ENCODE measurements at regions not wholly inside any gene's neighbourhood (a gene's known extent, or its start where the extent isn't known, plus 50 kb on each side); places are given as distances from the start of the nearest gene placed in this dataset.

GRCh38 chr16:86806838-86807351 lies 228.5 kb downstream of the FOXL1 start:
- TF ChIP-seq CTCF (IDR thresholded peaks at IDR 0.05; ENCODE audit: borderline replicate concordance, extremely low read depth, low read length, poor library complexity, severe bottlenecking) (no peak), EZH2 (IDR thresholded peaks at IDR 0.05; ENCODE audit: borderline replicate concordance, low read depth, low read length, severe bottlenecking) (no peak)
